ENCODE measurements at regions not wholly inside any gene's neighbourhood (a gene's known extent, or its start where the extent isn't known, plus 50 kb on each side); places are given as distances from the start of the nearest gene placed in this dataset.
"Not testable (repeated sequence)": the region's sequence is repeated elsewhere in the genome, so short reads cannot be mapped to it uniquely, and the experiment has no call there.

- DNase-seq, result no peak
Observed at GRCh38 chr20:1783245-1783644, 112.0 kb upstream of the SIRPA start.

GRCh38 chr20:1782181-1782580, 113.0 kb upstream of the SIRPA start:
- DNase-seq, result no peak

GRCh38 chr20:1779567-1779966, 115.6 kb upstream of the SIRPA start:
- no peak for DNase-seq

- DNase-seq, result no peak
Observed at GRCh38 chr20:1778338-1778737, 116.9 kb upstream of the SIRPA start.

- no peak for DNase-seq
Observed at GRCh38 chr20:1777476-1777820, 117.8 kb upstream of the SIRPA start.

GRCh38 chr20:1776681-1777475, 118.3 kb upstream of the SIRPA start:
- peak; percentile 82 for DNase-seq

- DNase-seq, result no peak
Observed at GRCh38 chr20:1775117-1775516, 117.5 kb upstream of the SIRPG start.

GRCh38 chr20:1774479-1774878, 116.9 kb upstream of the SIRPG start:
- DNase-seq, result no peak

- no peak for DNase-seq
Observed at GRCh38 chr20:1773816-1774215, 116.2 kb upstream of the SIRPG start.

GRCh38 chr20:1769491-1769890, 111.9 kb upstream of the SIRPG start:
- no peak for DNase-seq

- no peak for DNase-seq
Observed at GRCh38 chr20:1766731-1767130, 109.2 kb upstream of the SIRPG start.

GRCh38 chr20:1764136-1765033, 106.8 kb upstream of the SIRPG start:
- peak; percentile 72 for DNase-seq

GRCh38 chr20:1761598-1761997, 104.0 kb upstream of the SIRPG start:
- DNase-seq, result no peak

GRCh38 chr20:1761116-1761515, 103.5 kb upstream of the SIRPG start:
- DNase-seq, result no peak

- no peak for DNase-seq
Observed at GRCh38 chr20:1758765-1759164, 101.2 kb upstream of the SIRPG start.

GRCh38 chr20:1757606-1758512, 100.3 kb upstream of the SIRPG start:
- no peak for DNase-seq

GRCh38 chr20:1757072-1757471, 99.5 kb upstream of the SIRPG start:
- DNase-seq, result no peak

GRCh38 chr20:1754749-1755148, 97.2 kb upstream of the SIRPG start:
- no peak for DNase-seq

GRCh38 chr20:1754306-1754705, 96.7 kb upstream of the SIRPG start:
- DNase-seq, result no peak

- DNase-seq, result no peak
Observed at GRCh38 chr20:1752045-1752444, 94.5 kb upstream of the SIRPG start.

- DNase-seq, result no peak
Observed at GRCh38 chr20:1748777-1749176, 91.2 kb upstream of the SIRPG start.

GRCh38 chr20:1747953-1748577, 90.5 kb upstream of the SIRPG start:
- DNase-seq, result no peak

GRCh38 chr20:1742049-1742434, 84.5 kb upstream of the SIRPG start:
- DNase-seq, result not testable (repeated sequence)
